NB4 (cell line): ENCODE measurements at regions not wholly inside any gene's neighbourhood (a gene's known extent, or its start where the extent isn't known, plus 50 kb on each side); places are given as distances from the start of the nearest gene placed in this dataset.

Experiments used
- DNase-seq: peaks from one replicate; pipeline ENCODE4 v3.0.0; 2010; ENCODE audit warnings: low read depth
- H3K4me3 ChIP-seq: one replicate; pipeline ENCODE4 v1.5.1; 2011; ENCODE audit warnings: mild to moderate bottlenecking, low read depth, low read length, moderate library complexity
- MYC ChIP-seq: IDR thresholded peaks from 2 replicates; pipeline ENCODE4 v1.6.1; 2011; ENCODE audit warnings: low read depth, low read length
- POLR2A ChIP-seq: IDR thresholded peaks from 2 replicates; pipeline ENCODE4 v1.6.1; 2011; ENCODE audit warnings: mild to moderate bottlenecking; ENCODE audit not compliant: insufficient read length; ENCODE audit errors: extremely low read depth
- TF ChIP-seq, protein P1 (sequence below): IDR thresholded peaks from 2 replicates; pipeline ENCODE4 v1.6.1; 2011; ENCODE audit warnings: low read depth, low read length
- TF ChIP-seq, protein P2 (sequence below): IDR thresholded peaks from one replicate; pipeline ENCODE4 v1.5.1; 2012; ENCODE audit warnings: low read depth, low read length

DNA sequence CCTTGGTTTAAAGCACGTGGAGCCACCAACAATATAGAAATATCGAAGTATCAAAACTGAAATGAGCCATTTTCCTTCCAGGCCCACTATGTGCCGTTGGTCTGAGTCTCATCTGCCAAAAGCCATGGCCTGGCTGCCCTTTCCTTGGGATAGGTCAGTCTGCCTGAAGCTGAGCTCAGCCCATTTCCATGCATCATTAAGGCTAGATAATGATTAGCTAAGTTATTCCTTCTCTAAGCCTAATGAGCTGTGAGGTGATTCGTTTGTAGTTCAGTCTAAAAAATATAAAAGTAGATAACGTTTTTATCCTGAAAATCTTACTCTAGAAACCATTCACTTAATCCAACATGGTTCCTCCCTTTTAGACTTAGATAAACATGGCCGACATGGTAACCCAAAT, 936.2 kb upstream of the LCORL start:
- TF ChIP-seq, protein P1, sequence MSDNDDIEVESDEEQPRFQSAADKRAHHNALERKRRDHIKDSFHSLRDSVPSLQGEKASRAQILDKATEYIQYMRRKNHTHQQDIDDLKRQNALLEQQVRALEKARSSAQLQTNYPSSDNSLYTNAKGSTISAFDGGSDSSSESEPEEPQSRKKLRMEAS, result no peak
- TF ChIP-seq POLR2A (no peak), MYC (no peak)
- TF ChIP-seq, protein P2, sequence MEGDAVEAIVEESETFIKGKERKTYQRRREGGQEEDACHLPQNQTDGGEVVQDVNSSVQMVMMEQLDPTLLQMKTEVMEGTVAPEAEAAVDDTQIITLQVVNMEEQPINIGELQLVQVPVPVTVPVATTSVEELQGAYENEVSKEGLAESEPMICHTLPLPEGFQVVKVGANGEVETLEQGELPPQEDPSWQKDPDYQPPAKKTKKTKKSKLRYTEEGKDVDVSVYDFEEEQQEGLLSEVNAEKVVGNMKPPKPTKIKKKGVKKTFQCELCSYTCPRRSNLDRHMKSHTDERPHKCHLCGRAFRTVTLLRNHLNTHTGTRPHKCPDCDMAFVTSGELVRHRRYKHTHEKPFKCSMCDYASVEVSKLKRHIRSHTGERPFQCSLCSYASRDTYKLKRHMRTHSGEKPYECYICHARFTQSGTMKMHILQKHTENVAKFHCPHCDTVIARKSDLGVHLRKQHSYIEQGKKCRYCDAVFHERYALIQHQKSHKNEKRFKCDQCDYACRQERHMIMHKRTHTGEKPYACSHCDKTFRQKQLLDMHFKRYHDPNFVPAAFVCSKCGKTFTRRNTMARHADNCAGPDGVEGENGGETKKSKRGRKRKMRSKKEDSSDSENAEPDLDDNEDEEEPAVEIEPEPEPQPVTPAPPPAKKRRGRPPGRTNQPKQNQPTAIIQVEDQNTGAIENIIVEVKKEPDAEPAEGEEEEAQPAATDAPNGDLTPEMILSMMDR, result no peak
- DNase-seq, result no peak
- no peak overlapping the region for H3K4me3 ChIP-seq

DNA sequence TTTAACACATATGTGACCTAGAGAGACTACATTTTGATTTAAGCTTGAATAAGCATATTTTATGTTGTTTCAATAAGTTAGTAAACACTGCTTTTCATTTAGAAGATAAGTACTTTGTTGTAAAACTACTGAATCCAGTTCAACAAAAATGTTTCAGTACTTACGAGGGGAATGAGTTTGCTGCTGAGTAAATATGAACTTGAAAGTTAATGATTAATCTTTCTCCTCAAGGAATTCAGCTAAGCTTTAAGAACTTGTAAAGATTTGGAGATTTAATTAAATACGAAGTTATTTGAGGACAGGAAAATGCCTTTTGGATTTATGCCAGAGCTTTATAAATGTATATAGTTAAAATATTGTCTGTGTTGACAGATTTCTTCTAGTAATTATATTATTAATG, 933.0 kb upstream of the LCORL start:
- DNase-seq, result no peak
- TF ChIP-seq POLR2A (no peak), MYC (no peak)
- TF ChIP-seq, protein P2, result no peak
- TF ChIP-seq, protein P1, result no peak

DNA sequence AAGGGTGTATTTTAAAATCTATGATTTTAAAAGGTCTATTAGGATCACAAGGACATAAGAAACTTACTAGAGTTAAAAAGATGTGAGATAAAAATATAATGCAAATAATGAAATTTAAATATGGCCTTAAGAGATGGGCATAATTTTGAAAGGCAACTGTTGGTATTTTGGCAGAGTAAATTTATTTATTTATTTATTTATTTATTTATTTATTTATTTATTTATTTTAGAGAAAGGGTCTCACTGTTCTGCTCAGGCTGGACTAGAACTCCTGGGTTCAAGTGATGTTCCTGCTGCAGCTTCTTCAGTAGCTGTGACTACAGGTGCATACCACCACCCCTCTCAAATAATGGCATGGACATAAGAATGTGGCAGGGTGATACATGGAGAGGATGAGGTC, 932.1 kb upstream of the LCORL start:
- no peak for TF ChIP-seq POLR2A
- TF ChIP-seq MYC, result no peak
- TF ChIP-seq, protein P1, result no peak
- TF ChIP-seq, protein P2, result no peak
- no peak for DNase-seq
- no peak overlapping the region for H3K4me3 ChIP-seq

More for the DNA sequence above, 933.0 kb upstream of the LCORL start:
- no peak overlapping the region for H3K4me3 ChIP-seq

- no peak for DNase-seq
- no peak overlapping the region for H3K4me3 ChIP-seq
- TF ChIP-seq, protein P1, result no peak
- TF ChIP-seq MYC (no peak), POLR2A (no peak)
- TF ChIP-seq, protein P2, result no peak
Observed at GRCh38 chr4:18945464-18945863, 923.9 kb upstream of the LCORL start.

GRCh38 chr4:18942874-18943273, 921.3 kb upstream of the LCORL start:
- TF ChIP-seq MYC, result no peak
- TF ChIP-seq, protein P1, result no peak
- no peak overlapping the region for H3K4me3 ChIP-seq
- DNase-seq, result no peak

GRCh38 chr4:18938343-18939099, 917.0 kb upstream of the LCORL start:
- no peak overlapping the region for H3K4me3 ChIP-seq
- no peak for DNase-seq

More at GRCh38 chr4:18938343-18939099, 917.0 kb upstream of the LCORL start:
- TF ChIP-seq, protein P2, result no peak
- TF ChIP-seq, protein P1, result no peak
- TF ChIP-seq POLR2A, result no peak
- no peak for TF ChIP-seq MYC
